22Rv1 (cell line): ENCODE measurements at regions not wholly inside any gene's neighbourhood (a gene's known extent, or its start where the extent isn't known, plus 50 kb on each side); places are given as distances from the start of the nearest gene placed in this dataset.

Source experiments
- CTCF ChIP-seq: fragments of 450-650 bp; IDR thresholded peaks from 2 replicates; pipeline ENCODE4 v1.5.1; 2017; ENCODE audit warnings: mild to moderate bottlenecking
- ZFX ChIP-seq: fragments of 450-650 bp; IDR thresholded peaks from 2 replicates; pipeline ENCODE4 v1.6.1; 2017; ENCODE audit warnings: antibody characterized with exemption, borderline replicate concordance

GRCh38 chr17:26963163-26963503 lies 330.8 kb upstream of the WSB1 start:
- TF ChIP-seq CTCF (no peak), ZFX (no peak)
